ENCODE measurements at regions not wholly inside any gene's neighbourhood (a gene's known extent, or its start where the extent isn't known, plus 50 kb on each side); places are given as distances from the start of the nearest gene placed in this dataset.

- TF ChIP-seq CTCF (IDR thresholded peaks at IDR 0.05; ENCODE audit: borderline replicate concordance, extremely low read depth, low read length, poor library complexity, severe bottlenecking): no peak
- TF ChIP-seq EZH2 (IDR thresholded peaks at IDR 0.05; ENCODE audit: borderline replicate concordance, low read depth, low read length, severe bottlenecking): no peak
- H3K9ac ChIP-seq (ENCODE audit: low read depth, low read length): no peak overlapping the region
- H3K4me3 ChIP-seq (ENCODE audit: low read depth in 1 of 2, low read length in 2 of 2): no peak overlapping the region
- no peaks in the 10 kb centered on the region for H3K79me2 ChIP-seq (ENCODE audit: insufficient read depth, low read length)
- H3K27me3 ChIP-seq (ENCODE audit: insufficient read depth, low read length, poor library complexity): peaks cover 2% of the 10 kb centered on the region
- no peak overlapping the region for H3K4me2 ChIP-seq (ENCODE audit: insufficient read depth, low read length)
- H2AFZ ChIP-seq (ENCODE audit: low read depth, low read length): no peak overlapping the region
- H3K9me3 ChIP-seq (ENCODE audit: insufficient read depth, low read length, severe bottlenecking): no peaks in the 10 kb centered on the region
- H3K36me3 ChIP-seq (ENCODE audit: insufficient read depth, low read length): no peaks in the 10 kb centered on the region
- no peaks in the 10 kb centered on the region for H3K4me1 ChIP-seq (ENCODE audit: insufficient read depth, low read length)
- ATAC-seq (ENCODE audit: insufficient read depth, low read depth) (no peak), DNase-seq (no peak)
- H4K20me1 ChIP-seq (ENCODE audit: insufficient read depth, low read length): no peaks in the 10 kb centered on the region
- H3K27ac ChIP-seq (ENCODE audit: low read length): no peak overlapping the region
These were observed 156.5 kb upstream of the RMP24 start for GRCh38 chr18:35816003-35816402.

- H3K27me3 ChIP-seq (ENCODE audit: insufficient read depth, low read length, poor library complexity): peaks cover 2% of the 10 kb centered on the region
- H4K20me1 ChIP-seq (ENCODE audit: insufficient read depth, low read length): no peaks in the 10 kb centered on the region
- no peaks in the 10 kb centered on the region for H3K4me1 ChIP-seq (ENCODE audit: insufficient read depth, low read length)
- DNase-seq (no peak), ATAC-seq (ENCODE audit: insufficient read depth, low read depth) (no peak)
- no peaks in the 10 kb centered on the region for H3K36me3 ChIP-seq (ENCODE audit: insufficient read depth, low read length)
- no peak overlapping the region for H2AFZ ChIP-seq (ENCODE audit: low read depth, low read length)
- H3K27ac ChIP-seq (ENCODE audit: low read length): no peak overlapping the region
- no peak overlapping the region for H3K4me3 ChIP-seq (ENCODE audit: low read depth in 1 of 2, low read length in 2 of 2)
- H3K9me3 ChIP-seq (ENCODE audit: insufficient read depth, low read length, severe bottlenecking): no peaks in the 10 kb centered on the region
- no peak for TF ChIP-seq EZH2 (IDR thresholded peaks at IDR 0.05; ENCODE audit: borderline replicate concordance, low read depth, low read length, severe bottlenecking)
- H3K9ac ChIP-seq (ENCODE audit: low read depth, low read length): no peak overlapping the region
- no peaks in the 10 kb centered on the region for H3K79me2 ChIP-seq (ENCODE audit: insufficient read depth, low read length)
- H3K4me2 ChIP-seq (ENCODE audit: insufficient read depth, low read length): no peak overlapping the region
These were observed 154.7 kb upstream of the RMP24 start for GRCh38 chr18:35817604-35818352.

- Histone ChIP-seq H3K9me3 (ENCODE audit: insufficient read depth, low read length, severe bottlenecking) (no peaks in the 10 kb centered on the region), H3K4me2 (ENCODE audit: insufficient read depth, low read length) (no peak overlapping the region), H4K20me1 (ENCODE audit: insufficient read depth, low read length) (no peaks in the 10 kb centered on the region), H3K4me3 (ENCODE audit: low read depth in 1 of 2, low read length in 2 of 2) (no peak overlapping the region), H3K27ac (ENCODE audit: low read length) (no peak overlapping the region), H3K79me2 (ENCODE audit: insufficient read depth, low read length) (no peaks in the 10 kb centered on the region), H3K9ac (ENCODE audit: low read depth, low read length) (no peak overlapping the region), H3K27me3 (ENCODE audit: insufficient read depth, low read length, poor library complexity) (peaks cover 2% of the 10 kb centered on the region), H2AFZ (ENCODE audit: low read depth, low read length) (no peak overlapping the region), H3K4me1 (ENCODE audit: insufficient read depth, low read length) (no peaks in the 10 kb centered on the region), H3K36me3 (ENCODE audit: insufficient read depth, low read length) (no peaks in the 10 kb centered on the region)
- ATAC-seq (ENCODE audit: insufficient read depth, low read depth) (no peak), DNase-seq (no peak)
- TF ChIP-seq EZH2 (IDR thresholded peaks at IDR 0.05; ENCODE audit: borderline replicate concordance, low read depth, low read length, severe bottlenecking) (no peak), CTCF (IDR thresholded peaks at IDR 0.05; ENCODE audit: borderline replicate concordance, extremely low read depth, low read length, poor library complexity, severe bottlenecking) (no peak)
These were observed 154.2 kb upstream of the RMP24 start for GRCh38 chr18:35818353-35818667.

GRCh38 chr18:35822413-35822812 lies 150.1 kb upstream of the RMP24 start:
- H3K27me3 ChIP-seq (ENCODE audit: insufficient read depth, low read length, poor library complexity): no peaks in the 10 kb centered on the region
- ATAC-seq (ENCODE audit: insufficient read depth, low read depth) (no peak), DNase-seq (no peak)
- no peaks in the 10 kb centered on the region for H3K79me2 ChIP-seq (ENCODE audit: insufficient read depth, low read length)
- H3K9ac ChIP-seq (ENCODE audit: low read depth, low read length): no peak overlapping the region
- no peak overlapping the region for H2AFZ ChIP-seq (ENCODE audit: low read depth, low read length)
- no peaks in the 10 kb centered on the region for H4K20me1 ChIP-seq (ENCODE audit: insufficient read depth, low read length)
- H3K27ac ChIP-seq (ENCODE audit: low read length): no peak overlapping the region
- TF ChIP-seq EZH2 (IDR thresholded peaks at IDR 0.05; ENCODE audit: borderline replicate concordance, low read depth, low read length, severe bottlenecking) (no peak), CTCF (IDR thresholded peaks at IDR 0.05; ENCODE audit: borderline replicate concordance, extremely low read depth, low read length, poor library complexity, severe bottlenecking) (no peak)
- H3K36me3 ChIP-seq (ENCODE audit: insufficient read depth, low read length): no peaks in the 10 kb centered on the region
- H3K4me3 ChIP-seq (ENCODE audit: low read depth in 1 of 2, low read length in 2 of 2): no peak overlapping the region
- no peaks in the 10 kb centered on the region for H3K4me1 ChIP-seq (ENCODE audit: insufficient read depth, low read length)
- no peaks in the 10 kb centered on the region for H3K9me3 ChIP-seq (ENCODE audit: insufficient read depth, low read length, severe bottlenecking)
- H3K4me2 ChIP-seq (ENCODE audit: insufficient read depth, low read length): no peak overlapping the region
